HG02798 (cell line): ENCODE measurements at regions not wholly inside any gene's neighbourhood (a gene's known extent, or its start where the extent isn't known, plus 50 kb on each side); places are given as distances from the start of the nearest gene placed in this dataset.

ENCODE experiments used
- ATAC-seq: cut with Tn5 transposase; IDR thresholded peaks from one replicate; pipeline ENCODE4 v1.9.1; 2021; ENCODE audit warnings: mild to moderate bottlenecking; ENCODE audit not compliant: unreplicated experiment, poor library complexity

DNA sequence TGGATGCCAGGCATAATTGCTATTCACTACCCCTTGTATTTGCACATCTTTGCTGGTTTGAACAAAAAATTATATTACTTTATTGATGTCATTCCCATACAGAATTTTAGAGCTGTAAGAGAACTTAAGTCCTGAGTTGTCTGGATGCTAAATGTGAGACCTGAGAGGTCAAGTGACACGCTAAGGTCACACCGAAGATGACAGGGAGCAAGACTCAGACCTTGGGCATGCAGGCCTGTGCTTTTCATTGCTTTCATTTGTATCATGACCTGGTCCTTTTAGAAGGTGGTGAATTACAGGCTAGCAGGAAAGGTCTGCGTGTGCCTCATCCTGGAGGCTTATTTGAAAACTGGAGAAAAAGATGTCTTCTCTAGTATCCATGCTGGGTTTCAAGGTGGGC is 312.0 kb upstream of the RASGRP1 start:
- ATAC-seq = no peak

DNA sequence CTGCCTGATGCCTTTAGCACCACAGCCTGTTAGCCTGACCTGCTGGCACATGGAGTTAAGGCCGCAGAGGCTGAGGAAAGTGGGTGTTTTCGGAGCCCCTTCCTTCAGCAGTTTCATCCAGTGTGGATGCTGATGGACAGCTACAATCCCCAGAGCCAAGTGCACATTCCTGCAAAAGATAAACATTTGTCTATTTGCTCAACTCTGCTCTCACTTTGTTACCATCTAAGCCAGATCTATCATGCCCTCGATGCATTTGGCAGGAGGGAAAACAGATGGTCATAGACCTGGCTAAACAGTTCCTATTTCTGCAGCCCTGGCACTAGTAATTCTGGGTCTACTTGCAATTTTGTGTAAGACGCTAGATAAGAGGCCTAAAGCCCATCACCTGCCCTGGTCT is 312.9 kb upstream of the RASGRP1 start:
- no peak for ATAC-seq

DNA sequence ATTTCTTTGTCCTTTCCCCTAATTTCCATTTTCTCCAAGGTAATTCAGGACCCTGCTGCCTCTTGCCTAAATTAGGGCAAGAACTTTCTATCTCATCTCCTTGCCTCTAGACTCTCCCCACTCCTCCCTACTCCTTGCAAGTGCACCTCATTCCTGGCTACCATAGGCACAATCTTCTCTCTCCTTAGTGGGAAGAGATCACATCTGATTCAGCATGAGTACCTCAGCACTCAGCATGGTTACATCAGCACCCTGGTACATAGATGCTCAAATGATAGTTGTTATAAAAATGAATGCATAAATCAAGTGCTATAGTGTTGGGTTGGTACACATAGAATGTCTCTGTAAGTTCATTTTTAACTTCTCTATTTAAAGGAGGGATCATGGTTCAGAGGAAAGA is 313.4 kb upstream of the RASGRP1 start:
- no peak for ATAC-seq

- no peak for ATAC-seq
These were observed 314.3 kb upstream of the RASGRP1 start for GRCh38 chr15:38878926-38879325.

DNA sequence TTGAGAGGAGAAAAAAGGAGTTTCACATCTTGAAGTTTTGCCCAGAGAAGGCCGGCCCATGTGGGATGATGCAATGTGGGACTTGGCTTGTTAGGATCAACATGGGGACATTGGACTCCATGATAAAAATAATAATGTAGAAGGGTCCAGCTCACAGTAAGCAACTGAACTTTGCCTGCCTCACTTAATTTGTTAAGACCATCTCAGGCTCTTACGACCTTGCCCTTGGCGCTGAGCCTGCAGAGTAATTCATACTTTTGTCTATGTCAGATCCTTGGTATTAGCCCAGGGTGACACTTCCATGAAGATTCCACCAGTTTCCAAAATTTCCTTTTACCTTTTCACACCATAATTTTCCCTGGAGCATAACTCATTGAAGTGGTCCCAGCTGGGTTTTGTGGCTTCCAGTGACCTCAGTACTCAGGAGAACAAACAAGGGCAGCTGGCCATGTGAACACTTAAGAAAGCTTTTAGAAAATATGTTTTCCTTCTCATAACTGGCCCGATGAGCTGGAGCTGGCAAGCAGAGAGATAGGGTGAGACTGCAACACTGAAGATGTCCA is 315.4 kb upstream of the RASGRP1 start:
- no peak for ATAC-seq

GRCh38 chr15:38882221-38882620 is 317.6 kb upstream of the RASGRP1 start:
- no peak for ATAC-seq

DNA sequence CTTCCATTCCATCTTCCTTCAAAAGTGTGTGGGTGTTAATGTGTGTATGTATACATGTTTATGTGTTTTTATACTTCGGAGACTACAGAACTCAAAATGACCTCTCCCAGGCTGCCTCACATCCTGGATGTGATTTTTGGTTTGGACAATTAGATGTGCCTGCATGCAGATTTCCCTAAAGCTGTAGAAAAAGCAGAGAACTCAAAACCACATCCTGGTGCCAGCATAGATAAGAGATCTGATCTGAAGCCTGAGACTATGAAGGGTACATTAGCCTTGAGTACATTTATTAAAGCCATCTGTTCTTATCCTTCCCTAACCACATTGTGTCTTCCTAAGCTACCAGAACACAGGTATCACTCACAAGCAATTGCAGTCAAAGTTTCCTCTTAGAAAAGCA is 319.4 kb upstream of the RASGRP1 start:
- ATAC-seq = no peak

DNA sequence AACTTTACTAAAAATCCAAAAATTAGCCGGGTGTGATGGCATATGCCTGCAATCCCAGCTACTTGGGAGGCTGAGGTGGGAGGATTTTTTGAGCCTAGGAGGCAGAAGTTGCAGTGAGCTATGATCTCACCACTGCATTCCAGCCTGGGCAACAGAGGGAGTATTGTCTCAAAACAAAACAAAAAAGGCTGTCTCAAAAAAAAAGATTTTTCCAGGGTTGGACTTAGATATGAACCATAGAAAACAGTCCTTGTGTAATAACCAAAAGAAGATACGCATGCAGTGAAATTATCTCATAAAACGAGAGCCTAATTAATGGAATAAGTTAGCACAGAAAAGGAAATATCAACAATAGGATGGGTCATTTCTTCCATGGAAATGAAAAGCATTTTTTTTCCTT is 320.4 kb upstream of the RASGRP1 start:
- no peak for ATAC-seq

GRCh38 chr15:38885471-38885952 is 320.9 kb upstream of the RASGRP1 start:
- ATAC-seq = no peak

- ATAC-seq = no peak
These were observed 321.9 kb upstream of the RASGRP1 start for GRCh38 chr15:38886315-38887163.

DNA sequence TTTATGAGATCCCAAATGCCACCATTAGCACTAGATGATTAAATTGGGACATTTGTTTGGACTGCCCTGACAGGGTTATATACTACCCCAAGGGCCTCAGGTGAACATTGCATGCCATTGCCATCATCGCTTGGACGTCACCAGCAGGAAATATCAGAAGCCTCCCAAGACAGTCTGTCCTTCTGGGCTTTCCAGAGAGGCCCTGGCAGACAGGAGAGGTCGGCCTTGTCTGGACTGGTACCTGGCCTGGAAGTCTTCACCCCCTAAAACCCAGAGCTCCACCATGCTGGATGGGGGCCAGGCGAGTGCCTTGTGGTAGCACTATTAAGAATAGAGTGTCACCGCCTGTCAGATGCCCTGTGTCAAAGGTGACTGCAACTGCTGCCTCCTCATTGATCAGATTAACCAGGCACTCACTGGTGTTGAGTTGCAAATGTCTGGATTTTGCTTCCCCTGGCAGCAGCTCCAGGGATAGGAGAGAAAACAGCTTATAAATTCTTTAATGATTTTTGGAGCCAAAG is 324.1 kb upstream of the RASGRP1 start:
- no peak for ATAC-seq

DNA sequence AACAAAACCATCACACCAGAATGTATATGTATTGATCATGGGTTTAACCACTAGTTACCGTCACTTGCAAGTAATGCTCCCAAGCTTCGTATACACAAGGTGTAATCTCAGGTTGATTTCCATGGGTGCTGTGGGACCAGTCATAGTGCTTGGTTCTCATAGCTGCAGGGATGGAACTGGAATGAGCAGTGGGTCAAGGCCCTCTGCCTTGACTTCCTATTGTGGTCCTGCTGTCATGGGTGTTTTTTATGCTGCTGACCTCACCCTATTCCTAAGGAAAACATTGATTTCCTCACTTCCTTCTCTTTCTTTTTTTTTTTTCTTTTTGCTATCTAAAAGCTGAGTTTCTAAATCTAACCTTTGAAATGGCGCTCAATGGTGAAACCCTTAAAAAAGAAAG is 325.6 kb upstream of the RASGRP1 start:
- ATAC-seq = no peak

- ATAC-seq = no peak
These were observed 329.3 kb upstream of the RASGRP1 start for GRCh38 chr15:38893925-38894242.

- no peak for ATAC-seq
These were observed 329.8 kb upstream of the RASGRP1 start for GRCh38 chr15:38894243-38894948.

DNA sequence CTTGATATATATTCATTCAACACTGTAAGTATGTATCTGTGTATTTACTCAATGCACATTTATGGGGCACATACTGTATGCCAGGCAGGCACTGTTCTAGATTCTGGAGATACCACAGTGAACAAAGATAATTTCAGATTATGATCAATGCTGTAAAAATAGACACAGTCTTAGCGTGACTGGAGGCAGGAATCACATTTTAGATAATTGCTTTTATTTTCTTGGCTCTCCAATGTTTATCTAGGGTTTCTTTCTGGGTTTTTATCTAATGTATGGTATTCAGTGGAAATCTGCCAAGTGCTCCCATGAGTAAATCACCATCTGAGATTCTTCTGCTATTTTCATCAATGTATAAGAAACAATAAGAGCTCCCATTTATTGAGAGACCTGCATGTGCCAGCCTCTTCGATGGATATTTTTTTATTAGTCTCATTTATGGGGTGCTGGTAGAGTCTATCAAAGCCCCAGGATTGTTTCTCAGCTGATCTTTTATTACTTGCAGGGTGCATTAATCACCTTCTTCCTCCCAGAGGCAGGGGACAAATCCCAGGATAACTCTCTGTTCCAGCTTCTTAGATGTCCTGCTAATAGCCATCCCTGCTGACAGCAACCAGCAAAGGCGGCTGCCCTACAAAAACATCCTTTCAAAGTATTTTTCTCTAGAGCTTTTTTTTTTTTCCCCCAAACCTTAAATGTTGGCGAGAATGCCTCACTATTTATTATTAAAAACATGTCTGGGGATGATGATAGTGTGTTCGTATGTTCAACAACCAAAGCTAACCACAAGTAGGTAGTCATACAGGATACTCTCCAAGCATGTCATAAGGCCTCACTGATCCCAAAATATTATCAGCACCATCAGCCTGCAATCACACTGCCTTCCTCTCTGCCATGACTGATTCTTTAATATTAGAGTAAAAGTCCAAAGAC is 331.0 kb upstream of the RASGRP1 start:
- no peak for ATAC-seq

DNA sequence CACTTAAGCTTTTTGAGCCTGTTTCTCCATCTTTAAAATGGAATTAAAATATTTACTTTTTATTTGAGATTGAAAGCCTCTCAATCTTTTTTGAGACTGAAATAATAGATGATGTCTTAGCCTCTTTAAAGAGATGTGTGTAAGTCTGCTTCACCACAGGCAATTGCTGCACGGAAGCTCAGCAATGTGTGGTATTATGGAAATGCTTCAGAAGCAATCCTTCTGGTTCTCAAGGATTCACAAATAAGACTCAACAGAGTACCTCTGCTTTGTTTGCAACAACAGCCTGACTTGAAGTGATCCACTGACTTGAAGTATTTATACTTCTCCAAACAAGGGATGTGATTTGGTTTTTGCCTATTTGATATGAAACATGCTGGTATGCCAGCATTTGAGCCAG is 332.0 kb upstream of the RASGRP1 start:
- ATAC-seq = no peak

DNA sequence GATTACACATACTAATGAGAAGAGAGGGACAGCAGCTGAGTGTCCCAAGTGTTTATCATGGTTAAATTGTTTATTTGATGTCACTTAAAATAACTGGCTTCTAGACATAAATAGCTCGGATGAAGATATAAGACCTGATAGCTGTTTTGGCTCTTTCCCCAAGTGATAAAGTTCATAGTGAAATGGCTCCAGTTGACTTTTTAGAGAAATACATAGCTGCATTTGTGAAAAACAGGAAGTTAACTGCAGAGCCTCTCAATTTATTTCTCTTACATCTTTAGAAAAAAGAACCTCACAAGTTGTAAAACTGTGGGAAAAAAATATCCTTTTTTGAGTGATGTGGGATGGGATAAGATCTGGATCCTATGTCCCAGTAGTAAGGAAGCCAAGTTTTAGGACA is 332.9 kb upstream of the RASGRP1 start:
- no peak for ATAC-seq

GRCh38 chr15:38898236-38898635 is 333.6 kb upstream of the RASGRP1 start:
- no peak for ATAC-seq

DNA sequence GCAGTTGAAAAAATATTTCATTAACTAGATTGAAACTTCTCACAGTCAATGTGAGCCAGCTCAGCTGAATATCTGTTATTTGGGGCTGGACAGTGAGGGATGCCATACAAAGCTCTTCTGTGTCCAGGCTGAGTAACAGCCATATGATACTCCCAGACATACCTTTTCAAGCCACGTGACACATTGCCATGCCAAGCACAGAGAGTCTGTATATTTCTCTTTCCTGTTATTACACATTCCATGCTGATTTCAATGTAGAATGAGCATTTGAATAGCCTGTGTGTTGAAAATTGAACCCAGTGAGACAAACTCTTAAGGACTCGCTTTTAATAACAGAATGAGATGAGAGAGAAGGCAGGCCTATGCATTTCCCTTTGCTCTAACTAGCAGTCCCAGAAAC is 334.7 kb upstream of the RASGRP1 start:
- no peak for ATAC-seq

DNA sequence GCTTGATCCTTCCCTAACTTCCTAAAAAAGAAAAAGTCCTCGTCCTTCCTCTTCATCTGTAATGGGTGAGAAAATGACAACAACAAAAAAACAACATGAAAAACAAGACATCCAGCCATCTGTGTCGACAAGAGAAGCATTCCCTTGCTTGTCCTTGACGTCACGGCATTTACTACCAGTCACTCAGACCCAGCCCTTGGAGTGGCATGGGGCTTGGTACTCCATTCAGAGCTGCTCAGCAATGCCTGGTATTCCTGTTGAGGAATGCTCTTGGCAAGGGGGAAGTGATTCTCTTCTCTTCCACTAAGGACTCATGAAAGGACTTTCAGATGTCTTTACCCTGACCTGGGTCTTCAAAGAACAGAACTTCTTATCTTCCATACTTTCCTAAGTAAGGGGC is 339.7 kb upstream of the RASGRP1 start:
- ATAC-seq = no peak
